Esophagus (tissue), 2 donors: ENCODE measurements at regions not wholly inside any gene's neighbourhood (a gene's known extent, or its start where the extent isn't known, plus 50 kb on each side); places are given as distances from the start of the nearest gene placed in this dataset.

Experiments used
- H3K27ac ChIP-seq, 2 donors: one replicate each; pipeline ENCODE4 v1.5.1; 2013; ENCODE audit warnings: low read depth in 2 of 2, mild to moderate bottlenecking in 2 of 2, inconsistent platforms in 1 of 2, low read length in 1 of 2, moderate library complexity in 1 of 2
- H3K27me3 ChIP-seq, 2 donors: one replicate each; pipeline ENCODE4 v1.6.1; 2013; ENCODE audit warnings: low read length in 2 of 2, control low read depth in 1 of 2, mild to moderate bottlenecking in 1 of 2; ENCODE audit not compliant: insufficient read depth in 2 of 2, control insufficient read depth in 1 of 2
- H3K36me3 ChIP-seq, 2 donors: one replicate each; pipeline ENCODE4 v1.6.1; 2013; ENCODE audit warnings: low read length in 1 of 2; ENCODE audit not compliant: control insufficient read depth in 2 of 2, insufficient read depth in 2 of 2
- H3K4me1 ChIP-seq, 2 donors: one replicate each; pipeline ENCODE4 v1.6.1; 2013; ENCODE audit warnings: low read length in 1 of 2; ENCODE audit not compliant: control insufficient read depth in 2 of 2, insufficient read depth in 2 of 2
- H3K4me3 ChIP-seq, 2 donors: one replicate each; pipeline ENCODE4 v1.5.1; 2013; ENCODE audit warnings: low read length in 2 of 2, mild to moderate bottlenecking in 2 of 2, low read depth in 1 of 2, moderate library complexity in 1 of 2
- H3K9me3 ChIP-seq, 2 donors: one replicate each; pipeline ENCODE4 v1.6.1; 2013; ENCODE audit warnings: mild to moderate bottlenecking in 2 of 2, low read depth in 1 of 2, low read length in 1 of 2, moderate library complexity in 1 of 2; ENCODE audit not compliant: control insufficient read depth in 2 of 2, insufficient read depth in 1 of 2
- WGBS, 2 donors: extraction: QIAGEN DNeasy Blood & Tissue Kit; methylation state at CpG; one replicate each; pipeline ENCODE4 v1.1.7; 2013; 5-methylcytosine and 5-hydroxymethylcytosine counted together
- donor health status: healthy with polysubstance abuse.
- donor health status: Bipolar disorder and iron deficiency.

- H3K27ac ChIP-seq, result no peak overlapping the region
- no peaks in the 10 kb centered on the region for H3K27me3 ChIP-seq
- H3K4me3 ChIP-seq, result no peak overlapping the region
- no peaks in the 10 kb centered on the region for H3K9me3 ChIP-seq
- no peaks in the 10 kb centered on the region for H3K36me3 ChIP-seq
- H3K4me1 ChIP-seq, result peaks cover 0 to 3% of the 10 kb centered on the region in 2 donors
- 61 to 76% methylated on average over 7 of the region's 7 CpGs for WGBS, 2 donors
Measured at GRCh38 chr1:229106526-229107125, 164.3 kb upstream of the RAB4A start.

DNA sequence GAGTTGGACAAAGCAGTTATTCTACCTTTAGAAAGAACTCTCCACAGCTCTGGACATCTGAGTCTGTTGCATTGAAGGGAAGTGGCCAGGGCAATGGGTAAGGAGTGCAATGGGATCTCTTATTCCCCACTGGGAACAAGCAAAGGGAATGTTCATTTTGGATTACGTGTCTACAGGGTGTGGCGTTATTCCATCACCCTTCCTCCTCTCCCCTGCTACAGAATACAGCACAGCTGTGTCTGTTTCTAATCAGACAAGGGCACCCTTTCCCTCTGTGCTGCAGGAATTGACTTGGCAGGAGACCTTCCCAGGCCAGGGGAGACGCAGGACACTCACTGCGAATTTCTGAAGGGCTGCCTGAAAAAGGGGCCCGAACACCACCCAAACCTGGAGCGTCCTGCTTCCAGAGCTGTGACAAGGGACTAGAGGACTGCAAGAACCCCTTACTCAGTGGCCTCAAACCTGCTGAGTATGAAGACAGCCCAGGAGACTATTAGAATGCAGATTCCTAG is 163.6 kb upstream of the RAB4A start:
- Histone ChIP-seq H3K4me1 (peaks cover 0 to 3% of the 10 kb centered on the region in 2 donors), H3K4me3 (no peak overlapping the region), H3K9me3 (no peaks in the 10 kb centered on the region), H3K27ac (no peak overlapping the region), H3K36me3 (no peaks in the 10 kb centered on the region), H3K27me3 (no peaks in the 10 kb centered on the region)
- WGBS, 2 donors, result 89 to 91% methylated on average over 6 of the region's 6 CpGs

DNA sequence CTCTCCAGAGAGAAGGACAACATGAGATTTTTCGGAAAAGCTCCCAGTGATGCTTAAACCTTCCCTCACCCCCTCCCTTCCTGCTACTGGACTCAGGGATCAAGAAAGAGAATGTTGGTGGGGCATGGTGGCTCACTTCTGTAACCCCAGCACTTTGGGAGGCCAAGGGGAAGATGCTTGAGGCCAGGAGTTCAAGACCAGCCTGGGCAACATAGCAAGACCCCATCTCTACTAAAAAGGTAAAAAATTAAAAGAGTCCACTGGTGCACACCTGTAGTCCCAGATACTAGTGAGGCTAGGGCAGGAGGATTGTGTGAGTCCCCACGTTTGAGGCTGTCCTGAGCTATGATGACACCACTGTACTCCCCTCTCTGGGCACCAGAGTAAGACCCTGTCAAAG is 162.9 kb upstream of the RAB4A start:
- no peaks in the 10 kb centered on the region for H3K4me1 ChIP-seq
- no peaks in the 10 kb centered on the region for H3K36me3 ChIP-seq
- H3K4me3 ChIP-seq, result no peak overlapping the region
- no peaks in the 10 kb centered on the region for H3K27me3 ChIP-seq
- H3K9me3 ChIP-seq, result no peaks in the 10 kb centered on the region
- H3K27ac ChIP-seq, result no peak overlapping the region
- 90 to 92% methylated on average over 2 of the region's 2 CpGs for WGBS, 2 donors

DNA sequence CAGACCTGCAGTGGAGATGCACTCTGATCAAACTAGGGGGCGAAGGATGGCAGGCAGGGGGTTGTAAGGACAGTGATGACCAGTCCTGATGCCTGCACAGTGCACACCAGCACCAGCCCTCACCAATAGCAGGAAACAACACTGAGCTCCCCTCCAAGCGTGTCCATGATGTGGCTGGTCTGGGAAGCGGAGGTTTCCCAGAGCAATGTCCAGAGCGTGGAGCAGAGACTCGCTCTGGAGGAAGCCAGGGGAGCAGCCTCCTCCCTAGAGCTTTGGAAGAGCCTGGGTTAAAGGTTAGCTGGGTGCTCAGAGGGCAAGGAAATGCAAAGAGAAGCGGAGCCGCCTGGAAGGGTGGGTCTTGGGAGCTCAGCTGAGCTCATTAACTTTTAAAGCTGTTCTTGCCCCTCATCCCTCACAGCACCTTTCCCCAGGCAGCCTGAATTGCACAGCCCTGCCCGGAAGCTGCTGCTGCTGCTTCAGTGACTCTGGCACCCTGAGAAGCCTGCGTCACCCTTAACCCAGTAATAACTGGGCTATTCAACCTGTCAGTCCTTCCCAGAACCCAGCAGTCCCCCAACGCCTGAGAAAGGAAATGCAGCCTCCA is 162.2 kb upstream of the RAB4A start:
- Histone ChIP-seq H3K36me3 (no peaks in the 10 kb centered on the region), H3K9me3 (no peaks in the 10 kb centered on the region), H3K27me3 (no peaks in the 10 kb centered on the region), H3K4me1 (no peaks in the 10 kb centered on the region), H3K4me3 (no peak overlapping the region), H3K27ac (no peak overlapping the region)
- 76 to 91% methylated on average over 10 of the region's 10 CpGs for WGBS, 2 donors

DNA sequence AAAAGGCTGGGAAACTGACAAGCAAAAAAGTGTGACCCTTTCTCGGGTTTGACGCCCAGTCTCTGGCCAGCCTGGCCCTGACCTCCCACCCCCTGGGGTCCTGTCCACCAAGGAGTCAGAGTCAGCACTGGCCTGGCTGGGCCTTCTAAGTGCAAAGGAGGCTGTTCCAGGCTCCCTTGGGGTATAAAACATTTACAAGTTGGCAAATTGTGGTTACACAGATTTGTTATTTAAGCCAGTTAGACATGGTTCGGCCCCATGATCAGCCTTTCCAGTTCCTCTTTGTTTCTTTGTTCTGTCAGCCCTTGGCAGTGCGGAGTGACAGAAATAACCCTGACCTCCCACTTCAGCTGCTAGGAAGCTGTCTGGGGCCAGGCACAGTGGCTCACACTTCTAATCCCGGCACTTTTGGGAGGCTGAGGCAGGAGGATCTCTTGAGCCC is 161.6 kb upstream of the RAB4A start:
- no peaks in the 10 kb centered on the region for H3K36me3 ChIP-seq

GRCh38 chr1:229110986-229111385 is 159.9 kb upstream of the RAB4A start:
- H3K9me3 ChIP-seq, result no peaks in the 10 kb centered on the region
- no peaks in the 10 kb centered on the region for H3K4me1 ChIP-seq
- H3K4me3 ChIP-seq, result no peak overlapping the region
- no peaks in the 10 kb centered on the region for H3K36me3 ChIP-seq
- H3K27ac ChIP-seq, result no peak overlapping the region
- WGBS, 2 donors, result 58 to 63% methylated on average over 1 of the region's 1 CpG
- no peaks in the 10 kb centered on the region for H3K27me3 ChIP-seq

More for the DNA sequence above, 161.6 kb upstream of the RAB4A start:
- Histone ChIP-seq H3K27ac (peak overlapping the region in 1 of 2 donors; percentile 51), H3K4me1 (no peaks in the 10 kb centered on the region), H3K27me3 (no peaks in the 10 kb centered on the region), H3K9me3 (no peaks in the 10 kb centered on the region), H3K4me3 (no peak overlapping the region)
- 80 to 82% methylated on average over 5 of the region's 5 CpGs for WGBS, 2 donors

DNA sequence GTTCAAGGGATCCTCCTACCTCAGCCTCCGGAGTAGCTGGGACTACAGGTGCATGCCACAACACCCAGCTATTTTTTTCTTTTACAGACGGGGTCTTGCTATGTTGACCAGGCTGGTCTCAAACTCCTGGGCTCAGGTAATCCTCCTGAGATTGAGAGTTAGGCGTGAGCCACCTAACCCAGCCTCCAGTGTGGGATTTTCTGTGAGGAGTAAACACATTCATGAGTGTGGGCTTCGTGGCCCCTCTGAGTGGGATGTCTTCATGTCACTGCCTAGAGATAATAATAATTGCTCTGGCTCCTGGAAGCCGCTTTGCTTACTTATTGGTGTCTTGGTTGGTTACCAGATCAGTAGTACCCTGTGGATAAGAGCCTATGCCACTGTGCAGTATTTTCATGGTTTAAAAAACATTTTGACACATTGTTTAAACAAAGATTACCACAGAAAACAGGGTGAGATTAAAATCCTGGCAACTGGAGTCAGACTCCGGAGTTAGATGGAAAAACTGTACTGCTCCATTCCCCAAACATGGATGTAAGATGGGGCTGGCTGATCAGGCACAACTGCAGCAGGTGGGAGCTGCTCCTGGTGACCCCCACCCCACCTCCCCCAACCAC is 159.1 kb upstream of the RAB4A start:
- no peak overlapping the region for H3K4me3 ChIP-seq
- H3K27me3 ChIP-seq, result no peaks in the 10 kb centered on the region
- H3K9me3 ChIP-seq, result no peaks in the 10 kb centered on the region
- no peaks in the 10 kb centered on the region for H3K36me3 ChIP-seq
- WGBS, 2 donors, result 68 to 73% methylated on average over 6 of the region's 6 CpGs
- no peak overlapping the region for H3K27ac ChIP-seq
- H3K4me1 ChIP-seq, result no peaks in the 10 kb centered on the region

DNA sequence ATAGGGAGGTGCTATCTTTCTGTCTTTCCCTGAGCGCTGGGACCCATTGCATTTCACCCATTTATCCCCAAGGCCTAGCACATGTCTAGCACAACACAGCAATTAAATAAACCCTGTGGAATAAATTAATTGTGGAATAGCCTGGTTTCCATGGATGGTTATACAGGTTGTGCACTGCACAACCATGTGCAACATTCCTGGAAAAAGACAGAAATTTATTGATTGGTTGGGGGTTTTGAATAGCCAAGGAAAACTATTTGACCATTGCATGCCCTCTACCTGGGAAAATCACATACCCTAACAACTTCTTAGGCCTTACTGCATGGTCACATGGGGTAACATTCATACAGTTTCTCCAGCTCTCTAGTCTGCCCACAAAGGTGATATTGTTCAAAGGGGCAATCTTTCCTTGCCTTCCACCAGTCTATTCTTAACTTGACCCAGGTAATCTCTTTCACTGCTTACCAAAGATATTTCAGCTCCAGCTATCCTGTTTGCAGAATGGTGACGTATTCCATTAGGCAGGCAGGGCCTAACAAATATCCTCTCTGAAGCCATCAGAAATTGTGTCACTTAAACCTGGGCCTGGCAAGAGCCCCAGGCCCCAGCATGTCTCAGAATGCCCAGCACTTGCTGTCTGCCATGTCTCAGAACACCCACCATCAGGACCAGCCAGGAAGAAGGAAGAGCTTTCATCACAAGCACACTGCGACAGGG is 157.9 kb upstream of the RAB4A start:
- WGBS, 2 donors, result 93% methylated on average over 3 of the region's 3 CpGs

DNA sequence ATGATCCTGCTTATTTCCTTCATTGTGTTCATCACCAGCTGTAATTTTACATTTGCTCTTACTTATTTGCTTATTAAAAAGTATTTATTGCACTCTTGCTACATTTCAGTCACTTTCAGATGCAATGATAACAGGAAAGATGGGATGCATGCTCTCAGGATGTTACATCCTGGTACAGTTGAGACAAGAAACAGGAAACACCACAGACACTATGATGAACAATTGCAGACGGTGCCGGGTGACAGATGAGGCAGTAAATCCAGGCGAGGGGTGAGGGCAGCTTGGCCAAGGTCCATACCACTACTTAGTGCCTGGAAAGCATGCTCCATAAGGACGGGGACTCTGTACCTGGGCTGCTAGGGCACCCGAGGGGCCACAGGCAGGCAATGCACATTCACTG is 156.6 kb upstream of the RAB4A start:
- Histone ChIP-seq H3K9me3 (no peaks in the 10 kb centered on the region), H3K4me1 (peaks cover 4 to 7% of the 10 kb centered on the region in 2 donors), H3K4me3 (no peak overlapping the region), H3K36me3 (no peaks in the 10 kb centered on the region), H3K27ac (peak overlapping the region in 1 of 2 donors; percentile 6), H3K27me3 (no peaks in the 10 kb centered on the region)
- 46 to 51% methylated on average over 5 of the region's 5 CpGs for WGBS, 2 donors

More for the DNA sequence above, 157.9 kb upstream of the RAB4A start:
- Histone ChIP-seq H3K27me3 (no peaks in the 10 kb centered on the region), H3K36me3 (no peaks in the 10 kb centered on the region), H3K4me1 (peaks cover 2 to 4% of the 10 kb centered on the region in 2 donors), H3K4me3 (no peak overlapping the region), H3K27ac (no peak overlapping the region), H3K9me3 (no peaks in the 10 kb centered on the region)
